Head of caudate nucleus (tissue), 42 donors: ENCODE measurements at regions not wholly inside any gene's neighbourhood (a gene's known extent, or its start where the extent isn't known, plus 50 kb on each side); places are given as distances from the start of the nearest gene placed in this dataset.
"Not testable (repeated sequence)": the region's sequence is repeated elsewhere in the genome, so short reads cannot be mapped to it uniquely, and the experiment has no call there.

ENCODE experiments used
- DNase-seq, 42 donors: peaks; one replicate each; pipeline versions ENCODE4 v3.0.0 to v3.0.0-alpha.2; 2020 to 2021; ENCODE audit warnings: mixed read lengths in 7 of 42
- intact Hi-C: fragments of 100-400 bp; cut with DNase I; formaldehyde crosslinking; loops from one replicate; pipeline ENCODE4 v1.15.0; 2022

DNA sequence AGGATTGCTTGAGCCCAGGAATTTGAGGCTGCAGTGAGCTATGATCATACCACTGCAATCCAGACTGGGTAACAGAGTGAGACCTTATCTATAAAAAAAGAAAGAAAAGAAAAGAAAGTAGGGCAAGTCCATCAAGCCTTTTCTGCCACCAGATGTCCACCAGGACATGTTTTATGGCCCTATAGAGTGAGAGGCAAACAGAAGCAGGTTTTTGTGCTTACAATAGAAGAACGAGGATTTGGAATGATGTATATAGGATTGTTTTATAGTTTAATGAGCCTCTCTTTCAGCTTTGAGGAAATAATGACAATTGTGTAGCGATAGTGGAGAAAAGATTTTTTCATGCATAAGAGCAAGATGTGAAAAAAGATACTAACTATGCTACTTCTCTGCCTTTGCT, 480.5 kb downstream of the KLF12 start:
- intact Hi-C loops = no loop called here
- DNase-seq = no peak

DNA sequence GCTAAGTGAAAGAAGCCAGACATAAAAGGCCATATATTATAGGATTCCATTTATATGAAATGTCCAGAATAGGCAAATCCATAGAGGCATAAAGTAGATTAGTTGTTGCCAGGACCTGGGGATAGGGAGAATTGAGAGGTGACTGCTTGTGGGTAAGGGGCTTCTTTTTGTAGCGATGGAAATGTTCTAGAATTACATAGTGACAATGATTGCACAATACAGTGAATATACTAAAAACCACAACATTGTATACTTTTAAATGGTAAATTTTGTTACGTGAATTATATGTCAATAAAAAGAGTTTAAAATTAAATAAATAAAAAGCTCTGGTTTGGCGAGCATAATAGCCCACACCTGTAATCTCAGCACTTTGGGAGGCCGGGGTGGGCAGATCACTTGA, 486.8 kb downstream of the KLF12 start:
- DNase-seq = no peak
- intact Hi-C loops = no loop called here

GRCh38 chr13:73640476-73641179, 493.6 kb downstream of the KLF12 start:
- intact Hi-C loops, DNase-seq: not testable (repeated sequence)

DNA sequence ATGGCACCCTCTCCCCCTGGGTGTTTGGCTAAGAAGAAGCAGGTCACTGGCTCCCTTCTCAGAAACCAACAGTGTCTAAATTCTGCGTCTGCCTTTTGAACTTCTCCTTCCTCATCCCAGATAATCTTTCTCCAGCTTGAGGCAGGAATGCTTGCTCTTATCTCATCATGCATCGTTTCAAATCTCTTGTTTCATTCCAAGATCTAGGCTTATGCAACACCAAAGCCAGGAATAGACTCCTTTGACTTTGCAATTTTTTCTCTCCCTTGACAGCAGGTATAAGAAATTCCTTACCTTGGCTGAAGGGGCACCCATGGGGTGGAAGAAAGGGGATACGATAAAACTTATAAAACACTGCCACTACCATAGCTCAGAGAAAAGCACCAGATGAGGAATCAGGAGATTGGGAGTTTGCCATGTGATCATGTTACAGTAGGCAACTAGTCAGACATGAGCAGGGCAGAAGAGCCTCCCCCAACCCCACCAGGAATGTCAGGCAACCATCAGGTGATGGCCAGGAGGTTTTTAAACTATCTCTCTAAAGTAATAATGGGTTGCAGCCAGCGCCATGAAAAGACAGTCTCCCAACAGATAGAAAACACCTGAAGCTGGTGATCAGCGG, 498.9 kb downstream of the KLF12 start:
- intact Hi-C loops = no loop called here
- no peak for DNase-seq

GRCh38 chr13:73633817-73634460, 500.3 kb downstream of the KLF12 start:
- no peak for DNase-seq

DNA sequence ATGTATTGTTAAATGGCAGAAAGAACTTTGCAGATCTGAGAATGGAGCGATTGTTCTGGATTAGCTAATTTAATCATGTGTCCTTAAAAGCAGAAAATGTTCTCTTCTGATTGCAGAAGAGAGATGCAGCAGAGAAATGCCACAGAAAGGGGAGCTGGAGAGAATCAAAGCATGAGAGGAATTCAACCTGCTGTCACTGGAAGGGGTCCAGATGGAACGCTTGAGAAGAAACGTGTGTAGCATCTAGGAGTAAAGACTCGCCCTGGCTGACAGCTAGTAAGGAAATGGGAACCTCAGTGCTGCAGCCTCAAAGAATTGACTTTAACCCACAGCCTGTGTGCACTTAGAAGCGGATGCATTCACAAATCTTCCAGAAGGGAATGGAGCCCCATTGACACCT, 502.8 kb downstream of the KLF12 start:
- no peak for DNase-seq
- intact Hi-C loops = no loop called here

More at GRCh38 chr13:73633817-73634460, 500.3 kb downstream of the KLF12 start:
- intact Hi-C loops = no loop called here

DNA sequence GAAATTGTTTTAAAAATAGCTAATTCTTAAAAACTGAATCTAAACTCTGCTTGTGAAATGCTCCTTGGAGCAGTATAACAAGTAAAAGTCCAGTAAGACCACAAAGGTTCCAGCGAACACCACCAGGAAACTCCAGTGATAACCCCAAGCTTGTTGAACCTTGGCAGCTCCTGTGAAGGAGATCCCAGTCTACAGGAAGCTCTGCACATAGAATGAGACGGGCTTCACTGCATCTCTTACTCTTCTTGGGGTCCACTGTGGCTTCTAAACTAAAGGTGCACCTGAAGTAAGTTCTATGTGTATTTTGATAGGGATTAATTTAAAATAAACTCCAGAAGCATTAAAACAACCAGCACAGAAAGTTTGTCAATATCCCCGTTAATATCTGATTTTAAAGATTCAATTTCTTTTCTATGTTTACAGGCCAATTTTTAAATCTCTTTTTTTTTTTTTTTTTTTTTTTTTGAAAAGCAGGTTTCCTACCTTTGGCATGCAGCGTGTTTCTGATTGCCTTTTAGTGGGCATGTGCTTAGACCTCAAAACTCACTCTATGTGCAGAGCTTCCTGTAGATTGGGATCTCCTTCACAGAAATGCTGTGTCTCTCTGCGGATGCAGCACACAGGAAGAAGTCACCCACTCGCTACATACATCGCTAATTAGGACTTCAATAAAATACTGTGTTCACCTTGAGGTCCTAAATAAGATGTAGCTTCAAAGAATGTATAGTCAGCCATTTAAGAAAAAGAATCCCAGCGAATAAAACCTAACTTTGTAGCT, 508.5 kb downstream of the KLF12 start:
- intact Hi-C loops = no loop called here

GRCh38 chr13:73623281-73623680, 510.9 kb downstream of the KLF12 start:
- DNase-seq = no peak
- intact Hi-C loops = no loop called here

More for the DNA sequence above, 508.5 kb downstream of the KLF12 start:
- DNase-seq = no peak

GRCh38 chr13:73622381-73622780, 511.8 kb downstream of the KLF12 start:
- intact Hi-C loops = no loop called here
- DNase-seq = no peak

DNA sequence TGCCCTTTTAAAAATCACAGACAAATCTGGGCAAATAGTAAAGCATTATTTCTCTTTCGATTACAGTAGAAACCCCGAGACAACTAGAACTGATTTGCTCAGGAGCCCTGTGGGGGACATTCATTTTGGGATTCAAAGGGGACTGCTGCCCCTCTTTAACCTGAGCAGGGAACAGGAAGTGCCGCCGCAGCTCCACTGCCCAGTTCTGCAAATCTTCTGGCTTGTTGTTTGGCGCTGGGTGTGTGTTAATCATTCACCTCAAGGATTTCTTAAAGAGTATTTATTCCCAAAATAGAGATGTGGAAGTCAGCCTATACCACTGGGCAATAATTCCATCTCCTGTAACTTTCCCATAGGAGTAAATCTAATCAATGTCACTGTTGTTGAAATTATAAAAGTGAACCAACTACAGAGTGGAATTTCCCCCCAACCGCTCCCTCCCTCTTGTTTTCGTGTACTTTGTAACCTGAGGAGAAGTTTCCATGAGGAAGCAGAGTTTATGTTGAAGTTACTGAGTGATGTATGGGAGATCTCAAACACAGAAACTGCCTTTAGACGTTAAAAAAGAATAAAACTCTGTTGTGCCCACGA, 515.8 kb downstream of the KLF12 start:
- DNase-seq = no peak
- intact Hi-C loops = no loop called here

GRCh38 chr13:73616861-73617260, 517.3 kb downstream of the KLF12 start:
- intact Hi-C loops = no loop called here
- no peak for DNase-seq

GRCh38 chr13:73610799-73611592, 523.2 kb downstream of the KLF12 start:
- no peak for DNase-seq
- intact Hi-C loops = no loop called here

DNA sequence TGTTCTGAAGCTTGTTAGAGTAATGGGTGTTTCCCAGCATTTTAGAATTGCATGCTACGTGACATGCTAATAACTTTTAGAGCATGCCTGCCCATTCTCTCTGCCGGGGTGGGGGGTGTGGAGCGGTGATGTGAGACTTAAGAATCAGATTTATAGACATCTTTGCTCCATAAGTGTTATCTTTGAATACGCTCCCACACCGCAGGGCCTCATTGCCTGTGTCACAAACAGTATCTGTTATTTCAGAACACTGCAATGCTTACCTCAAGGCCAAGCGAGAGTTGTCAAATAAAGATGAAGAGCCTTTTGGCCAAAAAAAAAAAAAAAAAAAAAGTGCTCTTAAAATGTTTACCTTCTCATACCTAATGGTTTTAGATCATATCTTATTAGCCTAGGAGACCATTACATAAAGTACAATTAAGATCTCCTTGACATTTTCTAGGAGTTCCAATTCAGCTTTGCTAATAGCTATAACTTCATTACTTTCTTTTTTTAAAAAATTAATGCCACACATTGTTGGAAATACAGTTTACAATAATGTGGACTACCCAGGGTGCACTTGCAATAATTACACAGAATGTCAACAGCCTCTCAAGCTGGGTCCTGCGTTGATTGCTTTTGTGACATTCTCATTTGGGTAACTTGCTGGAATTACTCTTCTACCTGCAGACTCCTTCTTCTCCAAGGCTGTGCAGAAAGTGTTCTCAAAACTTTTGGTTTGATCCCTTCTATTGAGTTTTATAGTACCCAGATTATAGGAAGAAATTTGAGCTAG, 525.3 kb downstream of the KLF12 start:
- intact Hi-C loops = no loop called here
- no peak for DNase-seq

DNA sequence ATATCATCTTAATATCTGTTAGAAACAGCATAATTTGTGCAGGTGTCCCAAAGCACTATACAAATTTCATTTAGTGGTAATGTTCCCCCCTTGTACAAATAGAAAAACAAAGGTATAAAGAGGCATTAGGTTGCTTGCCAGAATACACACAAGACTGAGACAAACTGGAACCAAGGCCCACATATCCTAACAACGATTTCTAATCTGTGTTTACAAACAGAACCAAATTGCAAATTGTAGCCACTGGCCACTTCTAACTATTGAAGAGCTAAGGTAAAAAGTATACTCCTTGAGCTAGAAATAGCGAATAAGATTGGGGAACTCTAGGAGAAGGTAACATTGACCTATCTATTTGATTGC, 526.1 kb downstream of the KLF12 start:
- no peak for DNase-seq
- intact Hi-C loops = no loop called here

- intact Hi-C loops = no loop called here
- DNase-seq = no peak
Observed at GRCh38 chr13:73607489-73608156, 526.6 kb downstream of the KLF12 start.

DNA sequence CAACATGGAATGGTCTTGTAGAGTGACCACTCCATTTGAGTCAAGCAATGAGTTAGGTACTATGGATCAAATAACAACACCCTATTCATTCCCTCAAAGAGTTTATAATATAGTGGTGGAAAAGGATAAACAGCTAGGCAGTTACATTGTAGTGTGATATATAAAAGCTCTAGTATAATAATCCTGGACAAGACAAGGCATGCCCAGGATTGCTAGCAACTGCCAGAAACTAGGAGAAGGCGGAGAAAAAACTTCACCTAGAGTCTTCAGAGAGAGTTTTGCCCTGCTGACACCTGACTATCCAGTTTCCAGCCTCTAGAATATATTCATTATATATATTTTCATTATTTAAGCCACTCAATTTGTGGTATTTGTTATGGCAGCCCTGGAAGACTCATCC, 530.6 kb downstream of the KLF12 start:
- intact Hi-C loops = no loop called here
- DNase-seq = no peak

DNA sequence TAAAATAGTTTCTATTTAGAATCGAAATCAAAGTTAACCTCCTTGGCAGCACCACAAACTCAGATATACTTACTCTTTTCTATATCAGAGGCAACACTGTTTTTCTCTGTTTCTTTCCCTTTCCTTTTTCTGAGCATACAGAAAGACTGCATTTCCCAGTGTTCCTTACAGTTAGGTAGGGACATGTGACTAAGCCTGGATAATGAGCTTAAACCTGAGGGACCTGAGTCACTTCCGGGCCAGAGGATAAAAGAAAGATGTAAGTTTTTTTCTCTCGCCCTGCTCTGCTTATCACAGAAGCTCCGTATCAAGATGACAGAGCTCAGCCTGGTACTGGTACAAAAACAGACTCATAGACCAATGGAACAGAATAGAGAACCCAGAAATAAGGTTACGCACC, 531.9 kb downstream of the KLF12 start:
- DNase-seq = no peak
- intact Hi-C loops = no loop called here

- intact Hi-C loops = no loop called here
- DNase-seq = no peak
Observed at GRCh38 chr13:73601708-73602107, 532.5 kb downstream of the KLF12 start.
